MM.1S (cell line): ENCODE measurements at regions not wholly inside any gene's neighbourhood (a gene's known extent, or its start where the extent isn't known, plus 50 kb on each side); places are given as distances from the start of the nearest gene placed in this dataset.

Source experiments
- DNase-seq: peaks from one replicate; pipeline ENCODE4 v3.0.0-alpha.2; 2015
- H2AFZ ChIP-seq: fragments of 300-600 bp; sonication (generic); 2 replicates; pipeline ENCODE4 v1.6.0; 2016; ENCODE audit warnings: antibody characterized with exemption, low read length
- H3F3A ChIP-seq: fragments of 300-600 bp; sonication (generic); 2 replicates; pipeline ENCODE4 v1.6.1; 2016; ENCODE audit warnings: mild to moderate bottlenecking, antibody characterized with exemption, low read length, moderate library complexity, mixed read lengths; ENCODE audit not compliant: insufficient read depth
- H3K27ac ChIP-seq: fragments of 300-600 bp; sonication (generic); 2 replicates; pipeline ENCODE4 v1.5.1; 2016; ENCODE audit warnings: mild to moderate bottlenecking, low read length
- H3K27me3 ChIP-seq: fragments of 300-600 bp; sonication (generic); replicated peaks from 2 replicates; pipeline ENCODE4 v1.6.0; 2016; ENCODE audit warnings: low read length; ENCODE audit not compliant: insufficient read depth
- H3K36me3 ChIP-seq: fragments of 300-600 bp; sonication (generic); replicated peaks from 2 replicates; pipeline ENCODE4 v1.6.1; 2016; ENCODE audit warnings: mild to moderate bottlenecking, low read length, mixed read lengths; ENCODE audit not compliant: insufficient read depth
- H3K4me1 ChIP-seq: fragments of 300-600 bp; sonication (generic); 2 replicates; pipeline ENCODE4 v1.6.1; 2016; ENCODE audit warnings: low read length, mixed read lengths
- H3K4me2 ChIP-seq: fragments of 300-600 bp; sonication (generic); 2 replicates; pipeline ENCODE4 v1.6.0; 2016; ENCODE audit warnings: low read depth, low read length
- H3K4me3 ChIP-seq: fragments of 300-600 bp; sonication (generic); 2 replicates; pipeline ENCODE4 v1.5.1; 2016; ENCODE audit warnings: low read length, mixed read lengths
- H3K79me2 ChIP-seq: fragments of 300-600 bp; sonication (generic); 2 replicates; pipeline ENCODE4 v1.6.1; 2016; ENCODE audit warnings: mixed run types, low read length, mixed read lengths
- H3K9ac ChIP-seq: fragments of 300-600 bp; sonication (generic); 2 replicates; pipeline ENCODE4 v1.6.1; 2016; ENCODE audit warnings: low read length, mixed read lengths
- H3K9me2 ChIP-seq: fragments of 300-600 bp; sonication (generic); replicated peaks from 2 replicates; pipeline ENCODE4 v1.6.1; 2016; ENCODE audit warnings: mild to moderate bottlenecking, low read length, mixed read lengths; ENCODE audit not compliant: insufficient read depth
- H3K9me3 ChIP-seq: fragments of 300-600 bp; sonication (generic); replicated peaks from 2 replicates; pipeline ENCODE4 v1.6.1; 2016; ENCODE audit warnings: mild to moderate bottlenecking, low read length, mixed read lengths; ENCODE audit not compliant: insufficient read depth
- H4K20me1 ChIP-seq: fragments of 300-600 bp; sonication (generic); 2 replicates; pipeline ENCODE4 v1.6.1; 2016; ENCODE audit warnings: mild to moderate bottlenecking, low read length, moderate library complexity, mixed read lengths; ENCODE audit not compliant: insufficient read depth
- EZH2 ChIP-seq: fragments of 300-600 bp; sonication (generic); optimal IDR thresholded peaks from 2 replicates; pipeline ENCODE3; 2017; ENCODE audit warnings: low read depth, mild to moderate bottlenecking, antibody characterized with exemption, low read length, mixed read lengths
- EZH2phosphoT487 ChIP-seq: fragments of 300-600 bp; sonication (generic); IDR thresholded peaks from 2 replicates; pipeline ENCODE4 v1.6.1; 2018; ENCODE audit warnings: antibody characterized with exemption, low read length
- TF ChIP-seq, protein P1 (sequence below): fragments of 300-600 bp; sonication (generic); IDR thresholded peaks from 2 replicates; pipeline ENCODE4 v1.5.1; 2016; ENCODE audit warnings: antibody characterized with exemption, low read length, mixed read lengths

DNA sequence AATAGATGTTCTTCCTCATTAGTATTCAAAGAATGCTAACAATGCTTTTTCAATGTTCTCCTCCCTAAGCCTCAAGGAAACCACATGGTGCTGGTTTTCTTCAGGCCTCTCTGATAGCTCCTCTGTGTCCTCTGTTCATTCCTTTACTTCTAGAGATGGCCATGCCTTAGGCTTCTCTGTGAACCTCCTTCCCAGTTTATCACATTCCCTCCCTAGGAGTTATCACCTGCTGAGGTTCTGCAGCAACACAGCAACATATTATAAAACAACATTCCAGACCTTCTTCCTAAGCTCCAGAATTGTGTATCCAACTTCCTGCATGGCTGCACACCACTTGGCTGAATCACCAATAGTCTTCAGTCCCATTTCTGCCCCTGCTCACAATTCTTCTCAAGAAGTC, 325.5 kb downstream of the IRS1 start:
- DNase-seq, result no peak
- Histone ChIP-seq H3K27me3 (no peaks in the 10 kb centered on the region), H3K79me2 (no peaks in the 10 kb centered on the region), H3K9me2 (no peaks in the 10 kb centered on the region), H3K4me2 (no peak overlapping the region), H3K36me3 (no peaks in the 10 kb centered on the region), H3K27ac (no peak overlapping the region), H3K9me3 (no peaks in the 10 kb centered on the region), H4K20me1 (no peaks in the 10 kb centered on the region), H3K9ac (no peak overlapping the region), H2AFZ (no peak overlapping the region), H3F3A (no peaks in the 10 kb centered on the region), H3K4me3 (no peak overlapping the region), H3K4me1 (no peaks in the 10 kb centered on the region)
- no peak for TF ChIP-seq EZH2
- TF ChIP-seq, protein P1, sequence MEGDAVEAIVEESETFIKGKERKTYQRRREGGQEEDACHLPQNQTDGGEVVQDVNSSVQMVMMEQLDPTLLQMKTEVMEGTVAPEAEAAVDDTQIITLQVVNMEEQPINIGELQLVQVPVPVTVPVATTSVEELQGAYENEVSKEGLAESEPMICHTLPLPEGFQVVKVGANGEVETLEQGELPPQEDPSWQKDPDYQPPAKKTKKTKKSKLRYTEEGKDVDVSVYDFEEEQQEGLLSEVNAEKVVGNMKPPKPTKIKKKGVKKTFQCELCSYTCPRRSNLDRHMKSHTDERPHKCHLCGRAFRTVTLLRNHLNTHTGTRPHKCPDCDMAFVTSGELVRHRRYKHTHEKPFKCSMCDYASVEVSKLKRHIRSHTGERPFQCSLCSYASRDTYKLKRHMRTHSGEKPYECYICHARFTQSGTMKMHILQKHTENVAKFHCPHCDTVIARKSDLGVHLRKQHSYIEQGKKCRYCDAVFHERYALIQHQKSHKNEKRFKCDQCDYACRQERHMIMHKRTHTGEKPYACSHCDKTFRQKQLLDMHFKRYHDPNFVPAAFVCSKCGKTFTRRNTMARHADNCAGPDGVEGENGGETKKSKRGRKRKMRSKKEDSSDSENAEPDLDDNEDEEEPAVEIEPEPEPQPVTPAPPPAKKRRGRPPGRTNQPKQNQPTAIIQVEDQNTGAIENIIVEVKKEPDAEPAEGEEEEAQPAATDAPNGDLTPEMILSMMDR, result no peak
- TF ChIP-seq EZH2phosphoT487, result no peak

DNA sequence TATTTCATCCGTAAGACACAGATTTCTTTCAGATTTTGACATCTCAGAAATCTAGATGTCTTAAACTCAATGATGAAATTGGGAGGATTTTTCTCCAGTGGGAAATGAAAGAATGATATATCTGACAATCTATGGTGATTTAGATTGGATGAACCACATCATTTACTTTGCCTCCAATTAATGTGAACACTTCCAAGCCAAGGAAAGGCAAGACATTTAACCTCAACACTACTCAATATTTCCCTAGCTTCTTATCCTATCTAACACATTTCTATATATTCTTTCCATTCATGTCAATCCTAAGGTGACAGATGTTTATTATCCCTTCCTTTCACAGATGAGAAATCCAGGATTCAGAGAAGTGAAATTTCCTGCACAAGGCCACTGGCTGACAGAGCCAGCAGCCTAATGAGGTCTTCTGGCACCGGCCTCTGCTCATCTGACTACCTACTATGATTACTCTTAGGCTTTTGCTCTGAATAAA, 327.6 kb downstream of the IRS1 start:
- Histone ChIP-seq H4K20me1 (no peaks in the 10 kb centered on the region), H3K9me3 (no peaks in the 10 kb centered on the region), H3K9me2 (no peaks in the 10 kb centered on the region), H3K4me2 (no peak overlapping the region), H3K27ac (no peak overlapping the region), H3F3A (no peaks in the 10 kb centered on the region), H2AFZ (no peak overlapping the region), H3K79me2 (no peaks in the 10 kb centered on the region), H3K27me3 (no peaks in the 10 kb centered on the region), H3K4me1 (no peaks in the 10 kb centered on the region), H3K36me3 (no peaks in the 10 kb centered on the region), H3K9ac (no peak overlapping the region), H3K4me3 (no peak overlapping the region)
- DNase-seq, result no peak
- TF ChIP-seq EZH2 (no peak), EZH2phosphoT487 (no peak)
- TF ChIP-seq, protein P1, result no peak

DNA sequence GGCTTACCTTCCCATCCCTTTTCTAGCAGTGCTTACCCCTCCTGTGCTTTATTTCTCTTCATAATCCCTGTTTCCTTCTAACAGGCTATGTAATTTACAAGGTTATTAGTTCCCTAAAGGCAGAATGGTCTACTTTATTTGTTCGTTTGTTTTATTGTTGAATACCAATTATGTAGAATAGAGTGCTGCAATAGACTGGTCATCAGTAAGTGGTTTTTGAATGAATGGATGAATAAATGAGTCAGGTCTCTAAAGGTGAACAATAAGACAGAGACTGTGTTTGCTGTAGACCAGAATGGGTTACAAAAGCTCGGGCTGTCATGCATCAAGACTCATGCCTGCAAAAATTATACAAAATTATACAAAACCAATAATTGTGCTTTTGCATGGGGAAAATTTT, 332.0 kb downstream of the IRS1 start:
- no peak overlapping the region for H3K4me3 ChIP-seq
- no peaks in the 10 kb centered on the region for H3K4me1 ChIP-seq
- H3K9me2 ChIP-seq, result no peaks in the 10 kb centered on the region
- H4K20me1 ChIP-seq, result no peaks in the 10 kb centered on the region
- H3K27me3 ChIP-seq, result no peaks in the 10 kb centered on the region
- H3K9me3 ChIP-seq, result no peaks in the 10 kb centered on the region
- H2AFZ ChIP-seq, result no peak overlapping the region
- no peaks in the 10 kb centered on the region for H3F3A ChIP-seq
- no peak overlapping the region for H3K9ac ChIP-seq
- no peaks in the 10 kb centered on the region for H3K79me2 ChIP-seq
- no peak for DNase-seq
- TF ChIP-seq EZH2, result no peak
- no peak for TF ChIP-seq EZH2phosphoT487
- TF ChIP-seq, protein P1, result no peak
- no peak overlapping the region for H3K4me2 ChIP-seq
- H3K36me3 ChIP-seq, result no peaks in the 10 kb centered on the region
- H3K27ac ChIP-seq, result no peak overlapping the region
